Fibroblast of pulmonary artery (primary cell): ENCODE measurements at regions not wholly inside any gene's neighbourhood (a gene's known extent, or its start where the extent isn't known, plus 50 kb on each side); places are given as distances from the start of the nearest gene placed in this dataset.

Source experiments
- DNase-seq: peaks from one replicate; pipeline ENCODE4 v3.0.0-alpha.2; 2010; ENCODE audit warnings: low read depth
- H3K4me3 ChIP-seq: replicated peaks from 2 replicates; pipeline ENCODE4 v1.5.1; 2011; ENCODE audit warnings: low read depth, mild to moderate bottlenecking, control low read depth, low read length, moderate library complexity
- CTCF ChIP-seq: IDR thresholded peaks from 2 replicates; pipeline ENCODE4 v1.5.1; 2011; ENCODE audit warnings: mild to moderate bottlenecking, control low read depth, low read length, inconsistent platforms; ENCODE audit errors: missing control alignments

GRCh38 chr1:65510961-65511360 lies 90.5 kb downstream of the LEPR start:
- DNase-seq, result no peak
- TF ChIP-seq CTCF, result no peak
- H3K4me3 ChIP-seq, result no peak overlapping the region

- no peak overlapping the region for H3K4me3 ChIP-seq
- no peak for DNase-seq
- TF ChIP-seq CTCF, result no peak
These were observed 91.9 kb downstream of the LEPR start for GRCh38 chr1:65512383-65512782.

- no peak overlapping the region for H3K4me3 ChIP-seq
- DNase-seq, result no peak
- no peak for TF ChIP-seq CTCF
These were observed 92.7 kb downstream of the LEPR start for GRCh38 chr1:65512967-65513780.

GRCh38 chr1:65514041-65514440 lies 93.6 kb downstream of the LEPR start:
- no peak overlapping the region for H3K4me3 ChIP-seq
- DNase-seq, result no peak
- no peak for TF ChIP-seq CTCF

GRCh38 chr1:65524931-65525265 lies 104.4 kb downstream of the LEPR start:
- TF ChIP-seq CTCF, result no peak
- H3K4me3 ChIP-seq, result peak overlapping the region; percentile 41

GRCh38 chr1:65525266-65526048 lies 105.0 kb downstream of the LEPR start:
- H3K4me3 ChIP-seq, result peak overlapping the region; percentile 49
- no peak for DNase-seq
- no peak for TF ChIP-seq CTCF

More at GRCh38 chr1:65524931-65525265, 104.4 kb downstream of the LEPR start:
- no peak for DNase-seq
